NCI-H1694 (cell line): ENCODE measurements at regions not wholly inside any gene's neighbourhood (a gene's known extent, or its start where the extent isn't known, plus 50 kb on each side); places are given as distances from the start of the nearest gene placed in this dataset.
"Not testable (repeated sequence)": the region's sequence is repeated elsewhere in the genome, so short reads cannot be mapped to it uniquely, and the experiment has no call there.

Experiments used
- DNase-seq: peaks from one replicate; lab custom pipeline; 2025; lab: John Stamatoyannopoulos, UW

- DNase-seq: not testable (repeated sequence)
Observed at GRCh38 chr7:150046290-150047194, 172.8 kb downstream of the ATP6V0E2 start.

DNA sequence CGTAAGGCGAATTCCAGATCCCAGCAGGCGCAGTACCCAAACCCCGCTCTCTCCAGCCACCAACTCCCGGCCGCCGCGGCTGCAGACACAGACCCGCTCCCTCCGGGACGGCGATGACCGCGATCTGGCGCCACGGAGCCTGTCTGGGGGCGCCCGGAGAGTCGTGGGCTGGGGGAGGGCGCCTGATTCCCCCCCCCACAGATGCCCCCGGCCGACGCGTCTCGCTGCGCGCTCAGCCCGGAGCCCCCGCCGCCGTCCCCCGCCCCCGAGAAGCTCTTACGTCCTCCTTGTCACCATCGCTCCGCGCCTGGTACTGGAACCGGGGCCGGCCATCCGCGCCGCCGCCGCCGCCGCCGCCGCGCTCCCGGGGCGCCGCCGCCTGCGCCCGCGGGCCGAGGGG is 173.6 kb downstream of the ATP6V0E2 start:
- not testable (repeated sequence) for DNase-seq

GRCh38 chr7:150047772-150048171 is 174.0 kb downstream of the ATP6V0E2 start:
- DNase-seq: not testable (repeated sequence)

- peak; percentile 29 for DNase-seq
Observed at GRCh38 chr7:150048244-150049011, 174.7 kb downstream of the ATP6V0E2 start.

DNA sequence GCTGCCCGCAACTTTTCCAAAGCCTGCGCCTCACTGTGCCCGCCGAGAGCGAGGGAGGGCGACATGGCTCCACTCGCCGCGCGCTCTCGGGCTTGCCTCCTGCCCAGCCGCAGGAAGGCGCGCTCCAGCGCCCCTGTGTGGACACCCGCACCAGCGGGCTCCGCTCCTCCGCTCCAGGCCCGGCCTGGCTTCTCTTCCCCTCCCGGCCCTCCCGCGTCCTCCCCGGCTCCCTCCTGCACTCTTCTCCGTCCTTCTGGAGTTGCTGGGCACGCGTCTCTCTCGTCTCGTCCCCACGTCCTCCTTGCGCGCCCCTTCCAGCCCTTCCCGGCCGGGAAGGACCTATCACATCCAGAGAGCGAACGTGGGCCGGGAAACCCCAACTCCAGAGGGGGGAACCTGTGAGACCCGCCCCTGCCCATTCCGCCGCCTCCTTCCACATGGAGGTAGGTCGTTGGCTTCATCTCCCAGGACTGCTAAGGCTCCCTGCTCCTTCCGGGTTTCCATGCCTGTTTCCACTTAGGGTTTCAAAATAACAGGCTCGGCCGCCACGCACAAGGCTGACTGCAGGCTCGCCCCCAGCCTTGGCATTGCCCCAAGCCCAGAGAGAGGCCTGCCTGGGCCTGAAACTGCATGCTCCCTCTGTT is 175.4 kb downstream of the ATP6V0E2 start:
- peak; percentile 76 for DNase-seq

GRCh38 chr7:150053396-150053795 is 179.6 kb downstream of the ATP6V0E2 start:
- not testable (repeated sequence) for DNase-seq

DNA sequence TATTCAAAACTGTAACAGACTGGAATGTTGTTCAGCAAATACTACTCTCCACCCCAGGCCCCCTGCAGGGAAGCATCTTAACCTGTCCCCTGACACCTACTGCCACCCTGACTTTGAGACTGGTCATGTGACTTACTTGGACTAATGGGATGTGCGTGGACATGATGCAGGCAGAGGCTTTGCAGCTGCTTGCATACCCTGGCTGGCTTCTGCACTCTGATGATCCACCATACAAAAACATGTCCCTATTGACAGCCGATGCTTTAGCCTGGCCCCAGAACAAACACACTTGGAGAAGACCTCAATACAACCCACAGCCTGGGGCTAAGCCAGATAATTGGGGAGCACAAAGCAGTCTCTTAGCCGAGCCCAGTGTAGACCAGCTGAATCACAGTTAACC is 180.5 kb downstream of the ATP6V0E2 start:
- not testable (repeated sequence) for DNase-seq

DNA sequence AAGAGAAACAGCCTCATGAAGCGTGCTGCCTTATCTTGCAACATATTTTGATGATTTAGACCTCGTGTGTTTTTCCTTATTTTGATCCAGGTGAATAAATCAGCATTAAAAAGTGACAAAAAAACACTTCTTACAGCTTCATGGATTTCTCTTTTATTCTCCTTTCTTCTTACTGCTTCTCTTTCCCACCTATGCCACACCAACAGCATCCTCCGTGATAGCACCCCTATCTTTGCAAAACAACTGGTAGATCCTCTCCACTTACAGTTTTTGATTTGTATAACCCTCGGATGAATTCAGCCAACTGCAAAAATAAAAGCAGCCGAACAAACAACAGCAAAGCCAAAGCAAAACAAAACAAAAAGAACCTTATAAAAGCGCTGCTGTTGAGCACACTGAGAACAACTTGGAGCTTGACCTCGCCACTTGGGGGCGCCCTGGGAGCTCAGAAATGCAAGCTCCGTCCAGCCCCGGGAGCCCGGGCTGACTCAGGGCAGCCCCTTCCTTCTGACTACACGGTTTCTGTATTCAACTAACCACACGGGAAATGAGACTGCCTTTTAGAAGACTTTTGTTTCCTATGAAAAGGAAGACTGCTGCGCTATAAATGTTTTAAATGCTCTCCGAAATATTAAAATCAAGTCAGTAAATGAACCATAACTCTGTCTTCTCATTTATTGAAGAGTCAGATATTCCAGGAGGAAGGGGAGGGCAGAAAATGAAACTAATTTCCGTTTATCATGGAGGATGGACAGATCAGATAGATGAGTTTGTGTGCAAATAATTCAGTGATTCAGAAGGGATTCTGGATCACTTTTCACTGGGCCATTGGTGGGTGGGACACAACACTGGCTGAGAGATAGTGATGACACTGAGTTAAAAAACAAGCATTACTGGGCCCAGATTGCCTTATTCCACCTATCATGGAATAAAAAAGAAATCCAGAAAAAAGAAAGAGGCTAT is 186.8 kb downstream of the ATP6V0E2 start:
- not testable (repeated sequence) for DNase-seq

DNA sequence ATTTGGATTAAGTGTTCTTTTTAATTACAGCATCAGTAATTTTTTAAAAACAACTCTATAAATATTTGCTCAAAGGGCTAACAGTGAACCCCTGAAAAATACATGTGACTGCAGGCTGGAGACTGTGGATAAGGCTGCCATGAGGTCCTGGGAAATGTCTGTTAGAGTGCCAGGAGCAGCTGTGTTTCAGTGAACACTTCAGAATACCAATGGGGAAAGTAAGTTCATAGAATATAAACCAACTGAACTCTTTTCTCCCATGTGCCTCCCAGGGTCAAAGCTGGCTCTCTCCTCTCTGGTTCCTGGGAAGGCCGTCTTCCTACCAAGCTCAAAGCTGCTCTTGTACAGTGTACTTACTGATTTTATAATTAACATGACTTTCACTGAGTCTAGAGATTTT is 189.4 kb downstream of the ATP6V0E2 start:
- not testable (repeated sequence) for DNase-seq

GRCh38 chr7:150069555-150070313 is 196.0 kb downstream of the ATP6V0E2 start:
- peak; percentile 88 for DNase-seq

DNA sequence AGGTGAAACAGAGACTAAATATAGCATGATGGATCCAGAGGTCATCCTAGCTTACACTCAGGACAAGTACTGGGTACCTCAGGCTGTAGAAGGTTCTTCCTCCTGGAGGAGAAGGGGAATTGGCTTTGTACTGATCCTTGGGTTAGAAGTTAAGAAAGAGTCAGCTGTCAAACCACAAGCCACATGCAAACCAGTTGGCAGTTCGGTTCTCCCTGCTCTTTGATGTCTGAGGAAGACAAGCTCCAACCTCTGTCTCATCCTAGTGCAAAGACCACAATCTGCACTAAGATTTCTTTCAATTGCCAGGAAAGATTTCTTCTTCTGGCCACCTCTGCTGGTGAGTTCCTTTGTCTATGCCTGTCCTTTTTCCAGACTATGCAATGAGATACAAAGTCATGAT is 203.8 kb downstream of the ATP6V0E2 start:
- not testable (repeated sequence) for DNase-seq

DNA sequence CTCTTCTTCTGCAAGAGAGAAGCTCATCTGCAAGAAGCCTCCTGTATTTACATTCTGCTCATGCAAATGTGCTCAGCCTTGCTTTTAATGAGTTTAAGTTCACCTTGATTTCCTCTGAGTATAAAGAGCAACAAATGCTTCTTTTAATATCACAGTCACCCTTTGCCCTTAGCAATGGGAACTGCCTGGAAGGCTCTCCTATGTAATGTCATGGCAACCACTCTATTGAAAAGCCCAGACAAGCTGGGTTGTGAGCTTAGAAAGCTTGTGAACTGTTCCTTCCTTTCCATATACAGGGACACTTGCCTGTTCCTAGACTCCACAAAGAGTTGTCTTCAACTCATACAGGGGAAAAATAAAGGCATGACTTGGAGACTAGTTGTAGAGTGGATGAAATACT is 208.1 kb downstream of the ATP6V0E2 start:
- not testable (repeated sequence) for DNase-seq

GRCh38 chr7:150084724-150085123 is 211.0 kb downstream of the ATP6V0E2 start:
- not testable (repeated sequence) for DNase-seq

- not testable (repeated sequence) for DNase-seq
Observed at GRCh38 chr7:150087478-150087877, 213.7 kb downstream of the ATP6V0E2 start.

DNA sequence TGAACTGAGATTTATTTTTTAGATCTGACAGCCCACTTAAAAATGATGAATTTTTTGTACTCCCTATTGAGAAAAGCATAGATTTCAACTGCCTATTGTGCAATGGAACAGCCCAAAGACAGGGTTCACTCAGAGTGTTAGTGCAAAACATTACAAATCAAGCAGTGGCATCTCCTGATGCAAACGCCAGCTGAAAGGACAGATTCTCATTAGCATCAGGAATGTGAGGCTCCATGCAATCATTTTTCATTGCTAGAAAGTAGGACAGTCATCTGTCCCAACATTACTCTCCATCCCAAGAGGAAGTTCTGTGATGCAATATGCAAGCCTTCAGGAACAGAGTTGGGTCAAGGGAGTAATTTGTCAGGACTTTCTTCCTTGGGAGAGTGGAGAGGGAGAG is 215.4 kb downstream of the ATP6V0E2 start:
- not testable (repeated sequence) for DNase-seq

- not testable (repeated sequence) for DNase-seq
Observed at GRCh38 chr7:150090776-150091175, 217.0 kb downstream of the ATP6V0E2 start.

GRCh38 chr7:150093897-150094296 is 220.1 kb downstream of the ATP6V0E2 start:
- peak; percentile 2 for DNase-seq

DNA sequence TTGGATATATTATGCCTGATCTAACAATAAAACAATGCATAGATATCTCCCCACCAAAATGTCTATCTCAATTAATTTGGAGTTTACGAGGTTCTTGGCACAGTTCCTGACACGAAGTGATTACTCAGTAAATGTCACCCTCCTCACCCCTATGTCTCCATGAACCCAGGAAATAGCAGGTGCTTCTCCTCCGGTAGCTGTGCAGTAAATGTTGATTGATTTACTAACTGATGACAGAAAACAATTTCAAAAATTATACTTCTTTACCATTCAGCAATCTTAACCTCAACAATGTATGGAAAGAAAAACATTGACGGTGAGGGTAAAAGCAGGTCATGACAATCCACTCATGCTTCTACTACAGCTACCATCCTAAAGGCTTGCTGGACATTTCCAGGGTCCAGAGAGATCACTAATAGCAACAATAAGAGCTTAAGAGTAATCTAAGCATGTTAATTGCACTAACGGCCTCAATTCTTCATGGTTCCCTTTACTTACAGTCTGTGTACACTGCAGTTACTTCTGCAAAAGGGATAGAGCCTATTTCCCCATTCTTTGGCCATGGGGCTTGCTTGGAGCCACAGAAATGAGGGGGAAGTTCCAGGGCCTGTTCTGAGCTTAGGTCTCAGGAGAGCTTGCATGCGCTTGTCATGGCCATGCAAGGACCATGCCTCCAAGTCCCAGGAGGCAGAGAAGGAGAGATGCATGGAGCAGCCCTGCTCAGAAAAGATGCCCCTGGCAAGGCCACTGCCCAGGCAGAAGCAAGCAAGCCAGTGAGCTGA is 222.6 kb downstream of the ATP6V0E2 start:
- not testable (repeated sequence) for DNase-seq

DNA sequence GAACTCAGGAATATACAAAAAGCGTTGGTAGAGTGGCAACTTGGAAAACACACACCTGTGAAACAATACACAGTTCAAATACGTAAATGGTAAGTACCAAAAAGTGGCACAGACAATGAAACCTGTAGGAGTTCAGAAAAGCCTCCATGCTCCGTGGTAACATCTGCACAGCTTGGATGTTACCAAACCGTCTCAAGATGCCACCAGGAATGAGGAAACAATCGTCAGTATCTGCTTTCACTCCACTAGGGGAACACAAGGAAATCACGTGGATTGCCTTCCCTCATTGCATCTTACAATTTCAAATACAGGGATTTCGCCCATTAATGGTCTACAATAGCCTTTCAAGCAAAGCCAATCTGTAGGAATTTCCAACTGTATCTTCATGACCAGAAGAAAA is 224.6 kb upstream of the LRRC61 start:
- DNase-seq: not testable (repeated sequence)

DNA sequence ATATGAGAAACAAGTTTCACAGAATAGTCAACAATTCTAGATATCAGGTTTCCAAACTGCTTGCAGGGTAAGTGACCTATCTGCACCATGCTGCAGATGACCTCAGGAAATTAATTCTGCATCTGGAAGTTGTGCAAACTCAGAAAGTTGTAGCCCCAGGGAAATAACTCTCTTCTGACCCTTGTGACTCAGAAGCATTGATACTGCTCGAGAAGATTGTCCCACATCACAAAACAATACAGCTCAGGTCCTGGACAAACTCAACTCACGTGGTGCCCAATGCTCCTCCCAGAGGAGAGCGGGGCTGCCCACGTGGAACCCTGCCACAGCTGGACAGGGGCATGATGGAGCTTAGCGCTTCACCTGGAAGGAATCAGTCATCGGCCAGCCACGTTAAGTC is 221.9 kb upstream of the LRRC61 start:
- not testable (repeated sequence) for DNase-seq
